Suprapubic skin (tissue), 4 donors: ENCODE measurements at regions not wholly inside any gene's neighbourhood (a gene's known extent, or its start where the extent isn't known, plus 50 kb on each side); places are given as distances from the start of the nearest gene placed in this dataset.

Experiments used
- DNase-seq, 2 donors: peaks; one replicate each; pipeline ENCODE4 v3.0.0-alpha.2; 2019; ENCODE audit warnings: low spot score in 2 of 2
- H3K27ac ChIP-seq: fragments of 200-600 bp; sonication (generic); one replicate; pipeline ENCODE4 v1.5.1; 2019
- H3K27me3 ChIP-seq: fragments of 200-600 bp; sonication (generic); one replicate; pipeline ENCODE4 v1.5.1; 2019
- H3K36me3 ChIP-seq: fragments of 200-600 bp; sonication (generic); one replicate; pipeline ENCODE4 v1.5.1; 2019
- H3K4me1 ChIP-seq: fragments of 200-600 bp; sonication (generic); one replicate; pipeline ENCODE4 v1.5.1; 2019
- H3K4me3 ChIP-seq: fragments of 200-600 bp; sonication (generic); one replicate; pipeline ENCODE4 v1.5.1; 2019; ENCODE audit warnings: mild to moderate bottlenecking
- H3K9me3 ChIP-seq: fragments of 200-600 bp; sonication (generic); one replicate; pipeline ENCODE4 v1.5.1; 2019
- CTCF ChIP-seq, 2 donors: fragments of 200-600 bp in 1 of 2; fragments of 450-650 bp in 1 of 2; sonication (generic) in 1 of 2; IDR thresholded peaks; one replicate each; pipeline ENCODE4 v1.5.1; 2016 to 2019; ENCODE audit warnings: antibody characterized with exemption in 2 of 2, mild to moderate bottlenecking in 1 of 2, moderate library complexity in 1 of 2
- EP300 ChIP-seq: sonication (generic); formaldehyde crosslinking; IDR thresholded peaks from one replicate; pipeline ENCODE4 v1.6.1; 2017; ENCODE audit warnings: antibody characterized with exemption
- POLR2A ChIP-seq, 2 donors: fragments of 450-650 bp; IDR thresholded peaks; one replicate each; pipeline ENCODE4 v1.6.1; 2017; ENCODE audit warnings: antibody characterized with exemption in 2 of 2, mild to moderate bottlenecking in 2 of 2, moderate library complexity in 2 of 2
- POLR2AphosphoS5 ChIP-seq, 3 donors: sonication (generic); formaldehyde crosslinking; IDR thresholded peaks; one replicate each; pipeline ENCODE4 v1.6.1; 2017; ENCODE audit warnings: antibody characterized with exemption in 3 of 3
- WGBS: methylation state at CpG from one replicate; pipeline ENCODE4 v1.1.5; 2018; 5-methylcytosine and 5-hydroxymethylcytosine counted together

DNA sequence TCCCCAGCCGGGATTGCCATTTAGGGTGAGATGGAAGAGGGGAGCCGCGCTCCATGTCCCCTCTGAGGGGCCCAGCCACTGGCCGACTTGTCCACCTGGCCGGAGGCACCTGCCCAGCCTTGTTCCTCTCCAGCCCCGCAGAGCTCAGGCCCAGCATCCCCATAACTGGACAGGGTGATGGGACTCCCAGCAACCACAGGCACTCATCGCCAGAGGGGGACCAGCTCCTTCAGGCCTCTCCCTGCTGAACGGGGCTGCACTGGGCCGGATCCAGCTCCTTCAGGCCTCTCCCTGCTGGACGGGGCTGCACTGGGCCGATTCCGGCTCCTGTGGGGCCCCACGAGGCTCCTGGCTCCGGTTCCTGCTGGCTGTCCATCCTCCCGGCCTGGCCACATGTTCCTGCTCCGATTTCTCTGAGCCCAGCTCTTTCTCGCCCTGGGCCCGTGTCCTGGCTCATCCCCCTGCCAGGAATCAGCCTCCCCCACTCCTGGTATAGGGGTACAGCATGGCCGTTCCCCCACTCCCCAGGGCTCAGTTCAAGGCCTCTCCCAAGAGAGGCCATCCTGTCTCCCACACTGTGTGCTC lies 56.1 kb upstream of the ADGRA1 start:
- H3K4me1 ChIP-seq = no peaks in the 10 kb centered on the region
- no peak overlapping the region for H3K27ac ChIP-seq
- DNase-seq = no peak
- H3K4me3 ChIP-seq = no peak overlapping the region
- TF ChIP-seq EP300 (no peak), CTCF (IDR thresholded peaks at IDR 0.05) (no peak), POLR2AphosphoS5 (IDR thresholded peaks at IDR 0.05) (no peak), POLR2A (IDR thresholded peaks at IDR 0.05) (no peak)
- H3K27me3 ChIP-seq = peaks cover 92% of the 10 kb centered on the region
- H3K36me3 ChIP-seq = no peaks in the 10 kb centered on the region
- no peaks in the 10 kb centered on the region for H3K9me3 ChIP-seq
- WGBS = 81% methylated on average over 13 of the region's 19 CpGs

GRCh38 chr10:133030781-133031180 lies 56.9 kb upstream of the ADGRA1 start:
- H3K36me3 ChIP-seq = no peaks in the 10 kb centered on the region
- H3K27me3 ChIP-seq = peaks cover 92% of the 10 kb centered on the region
- no peaks in the 10 kb centered on the region for H3K4me1 ChIP-seq
- no peak for TF ChIP-seq POLR2A (IDR thresholded peaks at IDR 0.05)
- TF ChIP-seq EP300 = no peak
- TF ChIP-seq POLR2AphosphoS5 (IDR thresholded peaks at IDR 0.05) = no peak
- TF ChIP-seq CTCF (IDR thresholded peaks at IDR 0.05) = no peak
- DNase-seq = no peak
- H3K27ac ChIP-seq = no peak overlapping the region
- WGBS = 31% methylated on average over 28 of the region's 28 CpGs
- no peak overlapping the region for H3K4me3 ChIP-seq
- no peaks in the 10 kb centered on the region for H3K9me3 ChIP-seq

GRCh38 chr10:133030126-133030525 lies 57.6 kb upstream of the ADGRA1 start:
- Histone ChIP-seq H3K27me3 (peaks cover 93% of the 10 kb centered on the region), H3K36me3 (no peaks in the 10 kb centered on the region)

GRCh38 chr10:133028956-133029355 lies 58.8 kb upstream of the ADGRA1 start:
- no peak for TF ChIP-seq POLR2A (IDR thresholded peaks at IDR 0.05)
- TF ChIP-seq CTCF (IDR thresholded peaks at IDR 0.05) = no peak
- no peak for TF ChIP-seq EP300
- TF ChIP-seq POLR2AphosphoS5 (IDR thresholded peaks at IDR 0.05) = no peak
- no peak overlapping the region for H3K27ac ChIP-seq
- H3K4me3 ChIP-seq = no peak overlapping the region
- WGBS = 82% methylated on average over 7 of the region's 16 CpGs
- peaks cover 95% of the 10 kb centered on the region for H3K27me3 ChIP-seq
- no peak for DNase-seq
- H3K9me3 ChIP-seq = no peaks in the 10 kb centered on the region
- no peaks in the 10 kb centered on the region for H3K4me1 ChIP-seq
- no peaks in the 10 kb centered on the region for H3K36me3 ChIP-seq

More at GRCh38 chr10:133030126-133030525, 57.6 kb upstream of the ADGRA1 start:
- 56% methylated on average over 4 of the region's 23 CpGs for WGBS
- H3K4me1 ChIP-seq = no peaks in the 10 kb centered on the region
- no peaks in the 10 kb centered on the region for H3K9me3 ChIP-seq
- H3K27ac ChIP-seq = no peak overlapping the region
- DNase-seq = no peak
- TF ChIP-seq EP300 (no peak), POLR2AphosphoS5 (IDR thresholded peaks at IDR 0.05) (no peak), POLR2A (IDR thresholded peaks at IDR 0.05) (no peak), CTCF (IDR thresholded peaks at IDR 0.05) (no peak)
- H3K4me3 ChIP-seq = no peak overlapping the region

DNA sequence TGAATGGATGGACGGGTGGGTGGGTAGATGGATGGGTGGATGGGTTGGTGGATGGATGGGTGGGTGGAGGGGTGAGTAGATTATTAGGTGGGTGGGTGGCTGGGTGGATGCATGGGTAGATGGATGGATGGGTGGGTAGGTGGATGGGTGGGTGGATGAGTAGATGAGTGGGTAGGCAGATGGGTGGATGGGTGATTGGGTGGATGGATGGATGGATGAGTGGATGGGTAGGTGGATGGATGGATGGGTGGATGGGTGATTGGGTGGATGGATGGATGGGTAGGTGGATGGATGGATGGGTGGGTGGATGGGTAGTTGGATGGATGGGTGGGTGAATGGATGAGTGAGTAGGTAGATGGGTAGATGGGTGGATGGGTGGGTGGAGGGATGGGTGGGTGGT lies 59.6 kb upstream of the ADGRA1 start:
- Histone ChIP-seq H3K27me3 (peaks cover 94% of the 10 kb centered on the region), H3K4me1 (no peaks in the 10 kb centered on the region), H3K27ac (no peak overlapping the region), H3K36me3 (no peaks in the 10 kb centered on the region), H3K4me3 (no peak overlapping the region), H3K9me3 (no peaks in the 10 kb centered on the region)
- DNase-seq = no peak
- WGBS = 69% methylated on average over 1 of the region's 1 CpG
- TF ChIP-seq POLR2AphosphoS5 (IDR thresholded peaks at IDR 0.05) = no peak
- no peak for TF ChIP-seq EP300
- no peak for TF ChIP-seq POLR2A (IDR thresholded peaks at IDR 0.05)
- TF ChIP-seq CTCF (IDR thresholded peaks at IDR 0.05) = no peak
